ENCODE measurements at regions not wholly inside any gene's neighbourhood (a gene's known extent, or its start where the extent isn't known, plus 50 kb on each side); places are given as distances from the start of the nearest gene placed in this dataset.
A peak's percentile ranks its signal among the peaks of the same experiment; 100 is the strongest.

- Histone ChIP-seq H3K27me3 (ENCODE audit: insufficient read depth, low read depth, severe bottlenecking) (no peaks in the 10 kb centered on the region), H3K4me3 (ENCODE audit: low read depth, low read length) (no peak overlapping the region), H3K36me3 (no peaks in the 10 kb centered on the region), H3K9me3 (ENCODE audit: severe bottlenecking) (no peaks in the 10 kb centered on the region), H3K27ac (no peak overlapping the region)
- DNase-seq, result peak; percentile 62
- TF ChIP-seq, protein P1, sequence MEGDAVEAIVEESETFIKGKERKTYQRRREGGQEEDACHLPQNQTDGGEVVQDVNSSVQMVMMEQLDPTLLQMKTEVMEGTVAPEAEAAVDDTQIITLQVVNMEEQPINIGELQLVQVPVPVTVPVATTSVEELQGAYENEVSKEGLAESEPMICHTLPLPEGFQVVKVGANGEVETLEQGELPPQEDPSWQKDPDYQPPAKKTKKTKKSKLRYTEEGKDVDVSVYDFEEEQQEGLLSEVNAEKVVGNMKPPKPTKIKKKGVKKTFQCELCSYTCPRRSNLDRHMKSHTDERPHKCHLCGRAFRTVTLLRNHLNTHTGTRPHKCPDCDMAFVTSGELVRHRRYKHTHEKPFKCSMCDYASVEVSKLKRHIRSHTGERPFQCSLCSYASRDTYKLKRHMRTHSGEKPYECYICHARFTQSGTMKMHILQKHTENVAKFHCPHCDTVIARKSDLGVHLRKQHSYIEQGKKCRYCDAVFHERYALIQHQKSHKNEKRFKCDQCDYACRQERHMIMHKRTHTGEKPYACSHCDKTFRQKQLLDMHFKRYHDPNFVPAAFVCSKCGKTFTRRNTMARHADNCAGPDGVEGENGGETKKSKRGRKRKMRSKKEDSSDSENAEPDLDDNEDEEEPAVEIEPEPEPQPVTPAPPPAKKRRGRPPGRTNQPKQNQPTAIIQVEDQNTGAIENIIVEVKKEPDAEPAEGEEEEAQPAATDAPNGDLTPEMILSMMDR (IDR thresholded peaks at IDR 0.05; ENCODE audit: low read depth, low read length), result peak; percentile 79
These were observed 130.3 kb upstream of the SERP2 start for GRCh38 chr13:44243198-44243857.

DNA sequence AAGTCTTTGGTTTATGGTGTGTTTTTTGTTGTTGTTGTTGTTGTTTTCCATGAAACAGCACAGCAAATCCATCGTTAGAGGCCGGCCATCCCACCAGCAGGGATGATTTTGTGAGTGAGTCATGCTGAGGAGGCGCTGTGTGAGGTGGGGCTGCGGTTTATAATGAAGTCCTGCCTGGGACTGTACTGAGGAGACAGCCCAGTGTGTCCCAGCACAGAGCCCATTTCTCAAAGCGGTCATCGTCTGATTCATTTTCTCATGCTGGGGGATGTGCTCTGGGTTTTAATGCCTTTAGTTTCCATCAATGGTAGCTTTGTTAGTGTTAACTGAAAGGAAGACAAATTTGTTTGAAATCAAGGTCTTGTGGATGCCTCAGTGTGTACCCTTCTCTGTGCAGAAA, 129.3 kb upstream of the SERP2 start:
- TF ChIP-seq, protein P1 (IDR thresholded peaks at IDR 0.05; ENCODE audit: low read depth, low read length), result no peak
- DNase-seq, result no peak
- H3K27ac ChIP-seq, result no peak overlapping the region
- H3K9me3 ChIP-seq (ENCODE audit: severe bottlenecking), result no peaks in the 10 kb centered on the region
- H3K4me3 ChIP-seq (ENCODE audit: low read depth, low read length), result no peak overlapping the region
- no peaks in the 10 kb centered on the region for H3K27me3 ChIP-seq (ENCODE audit: insufficient read depth, low read depth, severe bottlenecking)
- H3K36me3 ChIP-seq, result no peaks in the 10 kb centered on the region

GRCh38 chr13:44249431-44249836, 124.2 kb upstream of the SERP2 start:
- H3K4me3 ChIP-seq (ENCODE audit: low read depth, low read length), result no peak overlapping the region
- no peaks in the 10 kb centered on the region for H3K36me3 ChIP-seq
- TF ChIP-seq, protein P1 (IDR thresholded peaks at IDR 0.05; ENCODE audit: low read depth, low read length), result no peak
- H3K27ac ChIP-seq, result no peak overlapping the region
- H3K9me3 ChIP-seq (ENCODE audit: severe bottlenecking), result no peaks in the 10 kb centered on the region
- no peaks in the 10 kb centered on the region for H3K27me3 ChIP-seq (ENCODE audit: insufficient read depth, low read depth, severe bottlenecking)
- no peak for DNase-seq

- no peak overlapping the region for H3K27ac ChIP-seq
- H3K36me3 ChIP-seq, result no peaks in the 10 kb centered on the region
- no peaks in the 10 kb centered on the region for H3K27me3 ChIP-seq (ENCODE audit: insufficient read depth, low read depth, severe bottlenecking)
- H3K9me3 ChIP-seq (ENCODE audit: severe bottlenecking), result no peaks in the 10 kb centered on the region
- H3K4me3 ChIP-seq (ENCODE audit: low read depth, low read length), result no peak overlapping the region
- TF ChIP-seq, protein P1 (IDR thresholded peaks at IDR 0.05; ENCODE audit: low read depth, low read length), result no peak
- no peak for DNase-seq
These were observed 120.7 kb upstream of the SERP2 start for GRCh38 chr13:44252938-44253337.

DNA sequence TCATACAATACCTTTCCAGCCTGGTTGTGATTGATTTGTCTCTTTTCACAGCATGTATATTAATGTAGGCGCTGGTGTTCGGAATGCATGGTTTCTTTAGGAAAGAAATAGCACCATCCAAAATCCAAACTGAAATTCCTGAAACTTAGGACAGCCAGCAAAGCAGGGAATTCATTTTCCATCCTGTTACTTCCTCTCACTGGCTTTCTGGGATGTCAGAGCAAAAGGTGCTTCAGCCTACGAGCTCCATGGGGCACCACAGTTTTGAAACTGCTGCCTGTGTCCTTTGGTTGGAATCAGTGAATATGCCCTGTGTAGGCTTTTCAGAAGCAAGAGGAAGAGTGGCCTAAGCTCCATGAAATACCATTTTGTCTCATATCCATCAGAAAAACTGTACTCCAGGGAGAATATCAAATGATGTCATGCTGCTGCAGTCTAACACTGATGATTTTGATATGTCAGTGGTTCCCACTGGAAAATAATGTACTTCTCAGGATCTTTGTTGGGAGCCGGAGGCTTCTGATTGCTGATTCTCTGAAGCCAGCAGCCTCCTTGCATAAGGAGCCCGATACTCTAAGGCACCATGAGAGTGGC, 117.8 kb upstream of the SERP2 start:
- no peak overlapping the region for H3K27ac ChIP-seq
- TF ChIP-seq, protein P1 (IDR thresholded peaks at IDR 0.05; ENCODE audit: low read depth, low read length), result no peak
- no peaks in the 10 kb centered on the region for H3K9me3 ChIP-seq (ENCODE audit: severe bottlenecking)
- no peaks in the 10 kb centered on the region for H3K36me3 ChIP-seq
- no peak for DNase-seq
- H3K27me3 ChIP-seq (ENCODE audit: insufficient read depth, low read depth, severe bottlenecking), result no peaks in the 10 kb centered on the region
- no peak overlapping the region for H3K4me3 ChIP-seq (ENCODE audit: low read depth, low read length)

DNA sequence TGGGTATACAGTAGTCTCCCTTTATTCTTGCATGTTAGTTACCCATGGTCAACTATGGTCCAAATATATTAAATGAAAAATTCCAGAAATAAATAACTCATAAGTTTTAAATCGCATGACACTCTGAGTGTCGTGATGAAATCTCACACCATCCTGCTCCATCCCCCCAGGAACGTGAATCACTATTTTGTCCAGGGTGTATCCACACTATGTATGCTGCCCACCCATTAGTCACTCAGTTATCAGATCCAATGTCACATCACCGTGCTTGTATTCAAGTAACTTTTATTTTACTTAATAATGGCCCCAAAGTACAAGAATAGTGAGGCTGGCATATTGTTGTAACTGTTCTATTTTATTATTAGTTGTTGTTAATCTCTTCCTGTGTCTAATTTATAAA, 115.8 kb upstream of the SERP2 start:
- DNase-seq, result no peak
- TF ChIP-seq, protein P1 (IDR thresholded peaks at IDR 0.05; ENCODE audit: low read depth, low read length), result no peak
- H3K36me3 ChIP-seq, result no peaks in the 10 kb centered on the region
- no peaks in the 10 kb centered on the region for H3K9me3 ChIP-seq (ENCODE audit: severe bottlenecking)
- no peaks in the 10 kb centered on the region for H3K27me3 ChIP-seq (ENCODE audit: insufficient read depth, low read depth, severe bottlenecking)
- no peak overlapping the region for H3K27ac ChIP-seq
- no peak overlapping the region for H3K4me3 ChIP-seq (ENCODE audit: low read depth, low read length)

All from WERI-Rb-1 (cell line).